ENCODE measurements at regions not wholly inside any gene's neighbourhood (a gene's known extent, or its start where the extent isn't known, plus 50 kb on each side); places are given as distances from the start of the nearest gene placed in this dataset.
"Not testable (repeated sequence)": the region's sequence is repeated elsewhere in the genome, so short reads cannot be mapped to it uniquely, and the experiment has no call there.

GRCh38 chr10:34957531-34957930 is 132.6 kb downstream of the CUL2 start:
- Histone ChIP-seq H3K27me3 (ENCODE audit: insufficient read depth, low read length) (no peaks in the 10 kb centered on the region), H3K4me1 (ENCODE audit: insufficient read depth, low read length) (peaks cover 3% of the 10 kb centered on the region), H3K4me3 (ENCODE audit: low read length) (no peak overlapping the region), H3K9me3 (ENCODE audit: low read length) (no peaks in the 10 kb centered on the region), H3K36me3 (ENCODE audit: insufficient read depth, low read length) (no peaks in the 10 kb centered on the region), H2AFZ (ENCODE audit: low read depth, low read length) (no peak overlapping the region)

GRCh38 chr10:34956756-34957155 is 133.4 kb downstream of the CUL2 start:
- Histone ChIP-seq H3K27me3 (ENCODE audit: insufficient read depth, low read length) (no peaks in the 10 kb centered on the region), H3K4me3 (ENCODE audit: low read length) (no peak overlapping the region), H3K4me1 (ENCODE audit: insufficient read depth, low read length) (peaks cover 3% of the 10 kb centered on the region), H3K9me3 (ENCODE audit: low read length) (no peaks in the 10 kb centered on the region), H3K36me3 (ENCODE audit: insufficient read depth, low read length) (no peaks in the 10 kb centered on the region), H2AFZ (ENCODE audit: low read depth, low read length) (no peak overlapping the region)

GRCh38 chr10:34955391-34955790 is 134.8 kb downstream of the CUL2 start:
- Histone ChIP-seq H3K36me3 (ENCODE audit: insufficient read depth, low read length) (no peaks in the 10 kb centered on the region), H3K4me3 (ENCODE audit: low read length) (no peak overlapping the region), H3K27me3 (ENCODE audit: insufficient read depth, low read length) (no peaks in the 10 kb centered on the region), H3K4me1 (ENCODE audit: insufficient read depth, low read length) (peaks cover 6% of the 10 kb centered on the region), H3K9me3 (ENCODE audit: low read length) (peaks cover 1% of the 10 kb centered on the region), H2AFZ (ENCODE audit: low read depth, low read length) (no peak overlapping the region)

- Histone ChIP-seq H2AFZ (ENCODE audit: low read depth, low read length) (no peak overlapping the region), H3K4me3 (ENCODE audit: low read length) (no peak overlapping the region), H3K9me3 (ENCODE audit: low read length) (peaks cover 1% of the 10 kb centered on the region), H3K4me1 (ENCODE audit: insufficient read depth, low read length) (peaks cover 3% of the 10 kb centered on the region), H3K27me3 (ENCODE audit: insufficient read depth, low read length) (no peaks in the 10 kb centered on the region), H3K36me3 (ENCODE audit: insufficient read depth, low read length) (no peaks in the 10 kb centered on the region)
These were observed 136.0 kb downstream of the CUL2 start for GRCh38 chr10:34954142-34954541.

GRCh38 chr10:34951263-34951887 is 136.3 kb upstream of the PARD3 start:
- not testable (repeated sequence) for H2AFZ ChIP-seq (ENCODE audit: low read depth, low read length); H3K27me3 ChIP-seq (ENCODE audit: insufficient read depth, low read length); H3K4me1 ChIP-seq (ENCODE audit: insufficient read depth, low read length); H3K36me3 ChIP-seq (ENCODE audit: insufficient read depth, low read length); H3K9me3 ChIP-seq (ENCODE audit: low read length); H3K4me3 ChIP-seq (ENCODE audit: low read length)

- H3K27me3 ChIP-seq (ENCODE audit: insufficient read depth, low read length); H3K9me3 ChIP-seq (ENCODE audit: low read length); H3K36me3 ChIP-seq (ENCODE audit: insufficient read depth, low read length); H2AFZ ChIP-seq (ENCODE audit: low read depth, low read length); H3K4me3 ChIP-seq (ENCODE audit: low read length): not testable (repeated sequence)
- H3K4me1 ChIP-seq (ENCODE audit: insufficient read depth, low read length): peaks cover 16% of the 10 kb centered on the region
These were observed 130.9 kb upstream of the PARD3 start for GRCh38 chr10:34945951-34946522.

- H3K4me3 ChIP-seq (ENCODE audit: low read length): no peak overlapping the region
- no peaks in the 10 kb centered on the region for H3K27me3 ChIP-seq (ENCODE audit: insufficient read depth, low read length)
- H3K4me1 ChIP-seq (ENCODE audit: insufficient read depth, low read length): peaks cover 21% of the 10 kb centered on the region
- no peaks in the 10 kb centered on the region for H3K36me3 ChIP-seq (ENCODE audit: insufficient read depth, low read length)
- no peaks in the 10 kb centered on the region for H3K9me3 ChIP-seq (ENCODE audit: low read length)
- H2AFZ ChIP-seq (ENCODE audit: low read depth, low read length): peak overlapping the region; percentile 33
These were observed 126.6 kb upstream of the PARD3 start for GRCh38 chr10:34941471-34942357.

GRCh38 chr10:34940436-34940835 is 125.3 kb upstream of the PARD3 start:
- Histone ChIP-seq H3K9me3 (ENCODE audit: low read length) (no peaks in the 10 kb centered on the region), H3K27me3 (ENCODE audit: insufficient read depth, low read length) (no peaks in the 10 kb centered on the region), H3K4me3 (ENCODE audit: low read length) (no peak overlapping the region), H3K4me1 (ENCODE audit: insufficient read depth, low read length) (peaks cover 18% of the 10 kb centered on the region), H2AFZ (ENCODE audit: low read depth, low read length) (no peak overlapping the region), H3K36me3 (ENCODE audit: insufficient read depth, low read length) (no peaks in the 10 kb centered on the region)

GRCh38 chr10:34938399-34938670 is 123.2 kb upstream of the PARD3 start:
- H3K4me3 ChIP-seq (ENCODE audit: low read length): no peak overlapping the region
- no peaks in the 10 kb centered on the region for H3K27me3 ChIP-seq (ENCODE audit: insufficient read depth, low read length)
- peaks cover 18% of the 10 kb centered on the region for H3K4me1 ChIP-seq (ENCODE audit: insufficient read depth, low read length)
- no peaks in the 10 kb centered on the region for H3K9me3 ChIP-seq (ENCODE audit: low read length)
- H2AFZ ChIP-seq (ENCODE audit: low read depth, low read length): no peak overlapping the region
- no peaks in the 10 kb centered on the region for H3K36me3 ChIP-seq (ENCODE audit: insufficient read depth, low read length)

GRCh38 chr10:34937643-34938398 is 122.7 kb upstream of the PARD3 start:
- not testable (repeated sequence) for H3K4me3 ChIP-seq (ENCODE audit: low read length); H3K27me3 ChIP-seq (ENCODE audit: insufficient read depth, low read length); H3K9me3 ChIP-seq (ENCODE audit: low read length); H2AFZ ChIP-seq (ENCODE audit: low read depth, low read length); H3K36me3 ChIP-seq (ENCODE audit: insufficient read depth, low read length)
- H3K4me1 ChIP-seq (ENCODE audit: insufficient read depth, low read length): peaks cover 18% of the 10 kb centered on the region

GRCh38 chr10:34936061-34936460 is 121.0 kb upstream of the PARD3 start:
- no peaks in the 10 kb centered on the region for H3K9me3 ChIP-seq (ENCODE audit: low read length)
- H3K36me3 ChIP-seq (ENCODE audit: insufficient read depth, low read length): no peaks in the 10 kb centered on the region
- no peaks in the 10 kb centered on the region for H3K27me3 ChIP-seq (ENCODE audit: insufficient read depth, low read length)
- no peak overlapping the region for H2AFZ ChIP-seq (ENCODE audit: low read depth, low read length)
- H3K4me3 ChIP-seq (ENCODE audit: low read length): no peak overlapping the region
- peaks cover 5% of the 10 kb centered on the region for H3K4me1 ChIP-seq (ENCODE audit: insufficient read depth, low read length)

- H3K27me3 ChIP-seq (ENCODE audit: insufficient read depth, low read length): no peaks in the 10 kb centered on the region
- no peaks in the 10 kb centered on the region for H3K9me3 ChIP-seq (ENCODE audit: low read length)
- no peak overlapping the region for H2AFZ ChIP-seq (ENCODE audit: low read depth, low read length)
- no peaks in the 10 kb centered on the region for H3K36me3 ChIP-seq (ENCODE audit: insufficient read depth, low read length)
- H3K4me3 ChIP-seq (ENCODE audit: low read length): no peak overlapping the region
- H3K4me1 ChIP-seq (ENCODE audit: insufficient read depth, low read length): peaks cover 3% of the 10 kb centered on the region
These were observed 118.6 kb upstream of the PARD3 start for GRCh38 chr10:34933676-34934075.

- Histone ChIP-seq H3K27me3 (ENCODE audit: insufficient read depth, low read length) (no peaks in the 10 kb centered on the region), H2AFZ (ENCODE audit: low read depth, low read length) (no peak overlapping the region), H3K36me3 (ENCODE audit: insufficient read depth, low read length) (no peaks in the 10 kb centered on the region), H3K4me1 (ENCODE audit: insufficient read depth, low read length) (no peaks in the 10 kb centered on the region), H3K4me3 (ENCODE audit: low read length) (no peak overlapping the region), H3K9me3 (ENCODE audit: low read length) (no peaks in the 10 kb centered on the region)
These were observed 117.1 kb upstream of the PARD3 start for GRCh38 chr10:34932235-34932634.
